MM.1S (cell line): ENCODE measurements at regions not wholly inside any gene's neighbourhood (a gene's known extent, or its start where the extent isn't known, plus 50 kb on each side); places are given as distances from the start of the nearest gene placed in this dataset.

Source experiments
- DNase-seq: peaks from one replicate; pipeline ENCODE4 v3.0.0-alpha.2; 2015
- H2AFZ ChIP-seq: fragments of 300-600 bp; sonication (generic); 2 replicates; pipeline ENCODE4 v1.6.0; 2016; ENCODE audit warnings: antibody characterized with exemption, low read length
- H3F3A ChIP-seq: fragments of 300-600 bp; sonication (generic); 2 replicates; pipeline ENCODE4 v1.6.1; 2016; ENCODE audit warnings: mild to moderate bottlenecking, antibody characterized with exemption, low read length, moderate library complexity, mixed read lengths; ENCODE audit not compliant: insufficient read depth
- H3K27ac ChIP-seq: fragments of 300-600 bp; sonication (generic); 2 replicates; pipeline ENCODE4 v1.5.1; 2016; ENCODE audit warnings: mild to moderate bottlenecking, low read length
- H3K27me3 ChIP-seq: fragments of 300-600 bp; sonication (generic); replicated peaks from 2 replicates; pipeline ENCODE4 v1.6.0; 2016; ENCODE audit warnings: low read length; ENCODE audit not compliant: insufficient read depth
- H3K36me3 ChIP-seq: fragments of 300-600 bp; sonication (generic); replicated peaks from 2 replicates; pipeline ENCODE4 v1.6.1; 2016; ENCODE audit warnings: mild to moderate bottlenecking, low read length, mixed read lengths; ENCODE audit not compliant: insufficient read depth
- H3K4me1 ChIP-seq: fragments of 300-600 bp; sonication (generic); 2 replicates; pipeline ENCODE4 v1.6.1; 2016; ENCODE audit warnings: low read length, mixed read lengths
- H3K4me2 ChIP-seq: fragments of 300-600 bp; sonication (generic); 2 replicates; pipeline ENCODE4 v1.6.0; 2016; ENCODE audit warnings: low read depth, low read length
- H3K4me3 ChIP-seq: fragments of 300-600 bp; sonication (generic); 2 replicates; pipeline ENCODE4 v1.5.1; 2016; ENCODE audit warnings: low read length, mixed read lengths
- H3K79me2 ChIP-seq: fragments of 300-600 bp; sonication (generic); 2 replicates; pipeline ENCODE4 v1.6.1; 2016; ENCODE audit warnings: mixed run types, low read length, mixed read lengths
- H3K9ac ChIP-seq: fragments of 300-600 bp; sonication (generic); 2 replicates; pipeline ENCODE4 v1.6.1; 2016; ENCODE audit warnings: low read length, mixed read lengths
- H3K9me2 ChIP-seq: fragments of 300-600 bp; sonication (generic); replicated peaks from 2 replicates; pipeline ENCODE4 v1.6.1; 2016; ENCODE audit warnings: mild to moderate bottlenecking, low read length, mixed read lengths; ENCODE audit not compliant: insufficient read depth
- H3K9me3 ChIP-seq: fragments of 300-600 bp; sonication (generic); replicated peaks from 2 replicates; pipeline ENCODE4 v1.6.1; 2016; ENCODE audit warnings: mild to moderate bottlenecking, low read length, mixed read lengths; ENCODE audit not compliant: insufficient read depth
- H4K20me1 ChIP-seq: fragments of 300-600 bp; sonication (generic); 2 replicates; pipeline ENCODE4 v1.6.1; 2016; ENCODE audit warnings: mild to moderate bottlenecking, low read length, moderate library complexity, mixed read lengths; ENCODE audit not compliant: insufficient read depth
- CTCF ChIP-seq: fragments of 300-600 bp; sonication (generic); IDR thresholded peaks from 2 replicates; pipeline ENCODE4 v1.5.1; 2016; ENCODE audit warnings: antibody characterized with exemption, low read length, mixed read lengths
- EZH2 ChIP-seq: fragments of 300-600 bp; sonication (generic); optimal IDR thresholded peaks from 2 replicates; pipeline ENCODE3; 2017; ENCODE audit warnings: low read depth, mild to moderate bottlenecking, antibody characterized with exemption, low read length, mixed read lengths
- EZH2phosphoT487 ChIP-seq: fragments of 300-600 bp; sonication (generic); IDR thresholded peaks from 2 replicates; pipeline ENCODE4 v1.6.1; 2018; ENCODE audit warnings: antibody characterized with exemption, low read length

GRCh38 chr1:201614262-201615015 lies 75.5 kb downstream of the NAV1 start:
- H3K36me3 ChIP-seq: no peaks in the 10 kb centered on the region
- no peak for TF ChIP-seq EZH2phosphoT487
- TF ChIP-seq CTCF: no peak
- no peak for TF ChIP-seq EZH2
- no peaks in the 10 kb centered on the region for H3F3A ChIP-seq
- no peak overlapping the region for H3K4me3 ChIP-seq
- H3K9me2 ChIP-seq: no peaks in the 10 kb centered on the region
- H3K9ac ChIP-seq: no peak overlapping the region
- no peak overlapping the region for H2AFZ ChIP-seq
- H3K4me1 ChIP-seq: no peaks in the 10 kb centered on the region
- H3K79me2 ChIP-seq: no peaks in the 10 kb centered on the region
- no peaks in the 10 kb centered on the region for H3K9me3 ChIP-seq
- H3K27ac ChIP-seq: no peak overlapping the region
- no peaks in the 10 kb centered on the region for H3K27me3 ChIP-seq
- DNase-seq: no peak
- no peak overlapping the region for H3K4me2 ChIP-seq
- no peaks in the 10 kb centered on the region for H4K20me1 ChIP-seq

DNA sequence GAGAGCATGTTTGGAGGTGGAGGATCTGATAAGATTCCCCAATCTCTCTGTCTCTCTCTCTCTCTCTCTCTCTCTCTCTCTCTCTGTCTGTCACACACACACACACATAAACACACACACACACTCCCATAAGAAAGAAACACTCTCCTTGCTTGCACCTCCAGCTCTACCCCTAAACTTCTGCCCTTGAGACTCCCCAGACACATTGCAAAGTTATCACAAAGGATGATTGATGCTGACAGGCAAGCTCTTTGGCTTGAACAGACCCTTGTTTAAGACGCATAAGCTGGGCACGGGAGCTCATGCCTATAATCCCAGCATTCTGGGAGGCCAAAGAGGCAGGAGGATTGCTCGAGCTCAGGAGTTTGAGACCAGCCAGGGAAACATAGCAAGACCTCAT lies 78.2 kb downstream of the NAV1 start:
- H3K36me3 ChIP-seq: no peaks in the 10 kb centered on the region
- no peak overlapping the region for H3K4me2 ChIP-seq
- no peaks in the 10 kb centered on the region for H3K79me2 ChIP-seq
- TF ChIP-seq CTCF (no peak), EZH2phosphoT487 (no peak), EZH2 (no peak)
- no peak overlapping the region for H3K9ac ChIP-seq
- H3K9me3 ChIP-seq: no peaks in the 10 kb centered on the region
- H3K27ac ChIP-seq: no peak overlapping the region
- H3K9me2 ChIP-seq: no peaks in the 10 kb centered on the region
- no peaks in the 10 kb centered on the region for H3K27me3 ChIP-seq
- no peak for DNase-seq
- H3K4me3 ChIP-seq: no peak overlapping the region
- H3K4me1 ChIP-seq: no peaks in the 10 kb centered on the region
- H4K20me1 ChIP-seq: no peaks in the 10 kb centered on the region
- H3F3A ChIP-seq: no peaks in the 10 kb centered on the region
- H2AFZ ChIP-seq: no peak overlapping the region

DNA sequence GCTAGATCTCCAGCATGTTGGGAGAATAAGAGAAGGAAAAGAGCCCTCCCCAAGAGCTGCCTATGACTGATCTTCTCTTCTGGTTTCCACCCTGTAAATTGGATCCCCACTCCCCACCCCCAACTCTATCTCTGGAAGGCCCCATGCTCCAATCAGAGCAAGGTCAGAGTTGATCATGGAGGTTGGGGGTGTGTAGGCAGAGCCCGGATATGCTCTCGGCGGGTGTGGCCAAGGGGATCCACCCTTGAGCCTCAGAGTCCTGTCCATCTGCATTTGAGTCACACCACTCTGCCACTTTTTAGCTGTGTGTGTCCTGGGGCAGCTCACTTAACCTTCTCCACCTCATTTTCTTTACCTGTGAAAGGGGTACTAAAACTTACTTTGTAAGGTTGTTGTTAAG lies 79.5 kb downstream of the NAV1 start:
- Histone ChIP-seq H3K27me3 (no peaks in the 10 kb centered on the region), H3K27ac (no peak overlapping the region), H3K36me3 (no peaks in the 10 kb centered on the region), H3K9me3 (no peaks in the 10 kb centered on the region), H3K4me1 (no peaks in the 10 kb centered on the region), H3K9me2 (no peaks in the 10 kb centered on the region), H2AFZ (no peak overlapping the region), H3K4me2 (no peak overlapping the region), H3K4me3 (no peak overlapping the region), H3K79me2 (no peaks in the 10 kb centered on the region), H3F3A (no peaks in the 10 kb centered on the region), H4K20me1 (no peaks in the 10 kb centered on the region), H3K9ac (no peak overlapping the region)
- TF ChIP-seq CTCF (no peak), EZH2 (no peak), EZH2phosphoT487 (no peak)
- DNase-seq: no peak
